IMR-90 (cell line): ENCODE measurements at regions not wholly inside any gene's neighbourhood (a gene's known extent, or its start where the extent isn't known, plus 50 kb on each side); places are given as distances from the start of the nearest gene placed in this dataset.

Experiments used
- ATAC-seq: fragments of 200-7000 bp; cut with Tn5 transposase; 2 replicates; pipeline ENCODE4 v1.9.1; 2020; ENCODE audit warnings: low read depth, mild to moderate bottlenecking, moderate library complexity
- BruUV-seq: library from RNA; stranded (reverse); fragments of 400-500 nt; replicated peaks from 2 replicates; lab custom pipeline; 2021; lab: Mats Ljungman, UMichigan
- CTCF ChIA-PET: fragments of 300-600 bp; formaldehyde crosslinking; extraction: SDS; loops from one replicate; lab custom pipeline; 2021; ENCODE audit warnings: antibody characterized with exemption; lab: Yijun Ruan, JAX
- POLR2A ChIA-PET: fragments of 300-600 bp; sonication (Branson Sonifier 250); formaldehyde crosslinking; loops from one replicate; lab custom pipeline; 2022; ENCODE audit warnings: antibody characterized with exemption; ENCODE audit not compliant: unreplicated experiment; lab: Charles Lee
- DNase-seq: peaks from one replicate; pipeline ENCODE4 v3.0.0; 2013
- H2AFZ ChIP-seq: replicated peaks from 2 replicates; pipeline ENCODE3; 2013; ENCODE audit warnings: low read length, mild to moderate bottlenecking; ENCODE audit not compliant: poor library complexity
- H2AK5ac ChIP-seq: 2 replicates; pipeline ENCODE4 v1.6.1; 2013; ENCODE audit warnings: low read depth, low read length, inconsistent platforms
- H2AK9ac ChIP-seq: replicated peaks from 2 replicates; pipeline ENCODE3; 2013; ENCODE audit warnings: mild to moderate bottlenecking, low read depth, low read length, moderate library complexity; ENCODE audit not compliant: poor library complexity
- H2BK120ac ChIP-seq: 2 replicates; pipeline ENCODE4 v1.6.1; 2013; ENCODE audit warnings: low read depth, low read length, inconsistent platforms
- H2BK15ac ChIP-seq: 3 replicates; pipeline ENCODE4 v1.6.1; 2013; ENCODE audit warnings: low read depth, low read length, inconsistent platforms
- H2BK20ac ChIP-seq: 2 replicates; pipeline ENCODE4 v1.6.1; 2013; ENCODE audit warnings: low read depth, mild to moderate bottlenecking, inconsistent platforms, low read length, moderate library complexity
- H2BK5ac ChIP-seq: 2 replicates; pipeline ENCODE4 v1.6.1; 2013; ENCODE audit warnings: mild to moderate bottlenecking, low read depth, low read length, inconsistent platforms; ENCODE audit not compliant: poor library complexity, severe bottlenecking
- H3K14ac ChIP-seq: replicated peaks from 2 replicates; pipeline ENCODE4 v1.6.1; 2013; ENCODE audit warnings: low read depth, low read length, inconsistent platforms
- H3K18ac ChIP-seq: 2 replicates; pipeline ENCODE4 v1.6.1; 2013; ENCODE audit warnings: low read depth, low read length, control low read depth
- H3K23ac ChIP-seq: 2 replicates; pipeline ENCODE4 v1.6.1; 2013; ENCODE audit warnings: low read depth, low read length, inconsistent platforms
- H3K27ac ChIP-seq: 2 replicates; pipeline ENCODE4 v1.5.1; 2013; ENCODE audit warnings: mild to moderate bottlenecking, control low read depth, low read length; ENCODE audit not compliant: insufficient read depth
- H3K27me3 ChIP-seq: 2 replicates; pipeline ENCODE4 v1.6.1; 2013; ENCODE audit warnings: low read length; ENCODE audit not compliant: control insufficient read depth, insufficient read depth
- H3K36me3 ChIP-seq: 2 replicates; pipeline ENCODE4 v1.6.1; 2013; ENCODE audit warnings: low read length, mixed read lengths; ENCODE audit not compliant: control insufficient read depth, insufficient read depth
- H3K4ac ChIP-seq: 2 replicates; pipeline ENCODE4 v1.6.1; 2013; ENCODE audit warnings: low read depth, low read length, inconsistent platforms
- H3K4me1 ChIP-seq: 2 replicates; pipeline ENCODE4 v1.6.1; 2013; ENCODE audit warnings: low read length, mixed read lengths; ENCODE audit not compliant: control insufficient read depth, insufficient read depth
- H3K4me2 ChIP-seq: 2 replicates; pipeline ENCODE4 v1.6.1; 2013; ENCODE audit warnings: low read depth, mild to moderate bottlenecking, control low read depth, low read length, moderate library complexity
- H3K4me3 ChIP-seq: 2 replicates; pipeline ENCODE4 v1.5.1; 2013; ENCODE audit warnings: low read depth, mild to moderate bottlenecking, control low read depth, low read length, moderate library complexity; ENCODE audit not compliant: insufficient read depth
- H3K56ac ChIP-seq: 2 replicates; pipeline ENCODE4 v1.6.1; 2013; ENCODE audit warnings: low read length, inconsistent platforms; ENCODE audit not compliant: insufficient read depth; ENCODE audit errors: extremely low read depth
- H3K79me1 ChIP-seq, 2 experiments: 2 replicates each; pipeline ENCODE4 v1.6.1; 2013; ENCODE audit warnings: low read length in 2 of 2, inconsistent platforms in 1 of 2, low read depth in 1 of 2
- H3K9ac ChIP-seq: 2 replicates; pipeline ENCODE4 v1.6.1; 2013; ENCODE audit warnings: low read depth, low read length, control low read depth
- H3K9me1 ChIP-seq: 2 replicates; pipeline ENCODE4 v1.6.1; 2013; ENCODE audit warnings: low read length, inconsistent platforms; ENCODE audit not compliant: insufficient read depth
- H3K9me3 ChIP-seq: 2 replicates; pipeline ENCODE4 v1.6.1; 2013; ENCODE audit warnings: low read length; ENCODE audit not compliant: control insufficient read depth, insufficient read depth
- H4K20me1 ChIP-seq: 2 replicates; pipeline ENCODE4 v1.6.1; 2013; ENCODE audit warnings: low read length, inconsistent platforms; ENCODE audit not compliant: insufficient read depth
- H4K5ac ChIP-seq: 2 replicates; pipeline ENCODE4 v1.6.1; 2013; ENCODE audit warnings: mild to moderate bottlenecking, low read depth, low read length, control low read depth
- H4K8ac ChIP-seq, 2 experiments: 2 replicates each; pipeline ENCODE4 v1.6.1; 2013; ENCODE audit warnings: low read depth in 2 of 2, low read length in 2 of 2, control low read depth in 1 of 2, inconsistent platforms in 1 of 2
- H4K91ac ChIP-seq: 2 replicates; pipeline ENCODE4 v1.6.1; 2013; ENCODE audit warnings: low read depth, low read length, inconsistent platforms; ENCODE audit not compliant: insufficient read depth
- BHLHE40 ChIP-seq: fragments of 150-350 bp; IDR thresholded peaks from 2 replicates; pipeline ENCODE4 v1.6.1; 2016; ENCODE audit warnings: mild to moderate bottlenecking, low read depth, low read length
- CEBPB ChIP-seq: IDR thresholded peaks from 2 replicates; pipeline ENCODE4 v1.6.1; 2012; ENCODE audit warnings: low read depth, low read length, improper control_type of control experiment
- CHD1 ChIP-seq: IDR thresholded peaks from 2 replicates; pipeline ENCODE4 v1.6.1; 2012; ENCODE audit warnings: low read depth, low read length, improper control_type of control experiment
- FOS ChIP-seq: fragments of 150-350 bp; IDR thresholded peaks from 2 replicates; pipeline ENCODE4 v1.6.1; 2016; ENCODE audit warnings: low read depth, low read length
- MAFK ChIP-seq: IDR thresholded peaks from 2 replicates; pipeline ENCODE4 v1.6.1; 2012; ENCODE audit warnings: low read depth, low read length, improper control_type of control experiment
- MAZ ChIP-seq: IDR thresholded peaks from 2 replicates; pipeline ENCODE4 v1.6.1; 2012; ENCODE audit warnings: low read depth, mild to moderate bottlenecking, low read length, improper control_type of control experiment, moderate library complexity, borderline replicate concordance
- MXI1 ChIP-seq: IDR thresholded peaks from 2 replicates; pipeline ENCODE4 v1.6.1; 2012; ENCODE audit warnings: low read depth, mild to moderate bottlenecking, low read length, moderate library complexity, borderline replicate concordance
- NFE2L2 ChIP-seq: fragments of 150-350 bp; IDR thresholded peaks from 2 replicates; pipeline ENCODE4 v1.6.1; 2016; ENCODE audit warnings: low read depth, mild to moderate bottlenecking, low read length
- RAD21 ChIP-seq: IDR thresholded peaks from 2 replicates; pipeline ENCODE4 v1.6.1; 2012; ENCODE audit warnings: low read length, improper control_type of control experiment
- RCOR1 ChIP-seq: IDR thresholded peaks from 2 replicates; pipeline ENCODE4 v1.6.1; 2012; ENCODE audit warnings: mild to moderate bottlenecking, low read length, improper control_type of control experiment; ENCODE audit not compliant: insufficient replicate concordance
- RFX5 ChIP-seq: IDR thresholded peaks from 2 replicates; pipeline ENCODE4 v1.8.0; 2012; ENCODE audit warnings: low read depth, mild to moderate bottlenecking, low read length, moderate library complexity
- dilution Hi-C: fragments of 300-500 bp; cut with HindIII; formaldehyde crosslinking; loops from one replicate; pipeline ENCODE4 v1.14.3; 2018; ENCODE audit warnings: low sequenced_read_pairs; ENCODE audit not compliant: unreplicated experiment
- in situ Hi-C: fragments of 300-500 bp; cut with MboI; formaldehyde crosslinking; loops from 3 replicates; pipeline ENCODE4 v1.14.3; 2019; ENCODE audit warnings: low sequenced_read_pairs, inconsistent platforms, mixed read lengths
- intact Hi-C: fragments of 100-400 bp; cut with micrococcal nuclease; formaldehyde crosslinking; loops from 2 replicates; pipeline ENCODE4 v1.10.0; 2022
- TF ChIP-seq, protein P1 (sequence below): conservative IDR thresholded peaks from 2 replicates; pipeline ENCODE4 v1.5.1; 2012; ENCODE audit warnings: mild to moderate bottlenecking, low read depth, low read length, improper control_type of control experiment
- TF ChIP-seq, protein P2 (sequence below): fragments of 150-350 bp; IDR thresholded peaks from 2 replicates; pipeline ENCODE4 v1.6.1; 2017; ENCODE audit warnings: mild to moderate bottlenecking, antibody characterized with exemption, low read length, low read depth
- TF ChIP-seq, protein P3 (sequence below): fragments of 150-350 bp; IDR thresholded peaks from 2 replicates; pipeline ENCODE4 v1.6.1; 2016; ENCODE audit warnings: low read depth, mild to moderate bottlenecking, low read length, moderate library complexity, borderline replicate concordance

DNA sequence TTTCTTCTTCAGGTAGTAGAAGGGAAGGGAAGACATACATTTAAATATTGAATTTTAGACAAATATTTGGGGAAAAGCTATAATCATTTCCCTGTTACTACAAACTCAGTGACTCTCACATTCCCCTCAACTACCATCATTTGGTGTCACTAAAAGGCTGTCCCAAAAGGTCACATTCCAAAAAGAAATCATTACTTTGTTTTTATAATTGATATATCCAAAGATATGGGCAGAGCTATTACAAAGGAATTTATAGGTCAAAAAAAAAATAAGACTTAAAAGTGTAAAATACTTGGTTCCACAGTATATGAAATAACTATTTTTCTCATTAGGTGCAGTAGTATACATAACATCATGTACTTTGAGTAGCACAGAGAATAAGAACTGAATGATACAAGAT lies 751.4 kb downstream of the KCNA4 start:
- Histone ChIP-seq H3K56ac (no peak overlapping the region), H2AK5ac (no peak overlapping the region), H2AK9ac (no peak overlapping the region), H2AFZ (no peak overlapping the region), H3K27me3 (no peaks in the 10 kb centered on the region), H3K18ac (peak overlapping the region; percentile 56; the same call in 1 of the 2 replicates), H3K4me2 (no peak overlapping the region), H3K4me3 (no peak overlapping the region), H4K20me1 (no peaks in the 10 kb centered on the region), H3K9ac (no peak overlapping the region), H4K8ac (0 out of 4 replicates have a peak overlapping the region, but pooled peaks of 1 of the 2 experiments have one; percentile 29), H2BK120ac (no peak overlapping the region), H2BK20ac (0 out of 2 replicates have a peak overlapping the region, but pooled peaks have one; percentile 10), H3K9me1 (peaks cover 6% of the 10 kb centered on the region; the same call in 1 of the 2 replicates), H3K4ac (no peak overlapping the region), H2BK5ac (no peak overlapping the region), H2BK15ac (no peak overlapping the region; the same call in 2 of the 3 replicates), H3K27ac (no peak overlapping the region), H4K5ac (no peak overlapping the region), H3K9me3 (no peaks in the 10 kb centered on the region), H3K4me1 (peaks cover 7% of the 10 kb centered on the region; the same call in 1 of the 2 replicates), H3K79me1 (no peaks in the 10 kb centered on the region), H4K91ac (no peak overlapping the region), H3K23ac (no peak overlapping the region), H3K14ac (no peak overlapping the region), H3K36me3 (no peaks in the 10 kb centered on the region)
- dilution Hi-C loops (no loop called here), in situ Hi-C loops (no loop called here), intact Hi-C loops (no loop called here)
- TF ChIP-seq, protein P1, sequence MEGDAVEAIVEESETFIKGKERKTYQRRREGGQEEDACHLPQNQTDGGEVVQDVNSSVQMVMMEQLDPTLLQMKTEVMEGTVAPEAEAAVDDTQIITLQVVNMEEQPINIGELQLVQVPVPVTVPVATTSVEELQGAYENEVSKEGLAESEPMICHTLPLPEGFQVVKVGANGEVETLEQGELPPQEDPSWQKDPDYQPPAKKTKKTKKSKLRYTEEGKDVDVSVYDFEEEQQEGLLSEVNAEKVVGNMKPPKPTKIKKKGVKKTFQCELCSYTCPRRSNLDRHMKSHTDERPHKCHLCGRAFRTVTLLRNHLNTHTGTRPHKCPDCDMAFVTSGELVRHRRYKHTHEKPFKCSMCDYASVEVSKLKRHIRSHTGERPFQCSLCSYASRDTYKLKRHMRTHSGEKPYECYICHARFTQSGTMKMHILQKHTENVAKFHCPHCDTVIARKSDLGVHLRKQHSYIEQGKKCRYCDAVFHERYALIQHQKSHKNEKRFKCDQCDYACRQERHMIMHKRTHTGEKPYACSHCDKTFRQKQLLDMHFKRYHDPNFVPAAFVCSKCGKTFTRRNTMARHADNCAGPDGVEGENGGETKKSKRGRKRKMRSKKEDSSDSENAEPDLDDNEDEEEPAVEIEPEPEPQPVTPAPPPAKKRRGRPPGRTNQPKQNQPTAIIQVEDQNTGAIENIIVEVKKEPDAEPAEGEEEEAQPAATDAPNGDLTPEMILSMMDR = no peak
- TF ChIP-seq RAD21 (no peak), RFX5 (no peak), BHLHE40 (no peak), NFE2L2 (no peak), MAFK (no peak), CHD1 (no peak), RCOR1 (no peak), MXI1 (no peak), FOS (no peak), MAZ (no peak), CEBPB (no peak)
- TF ChIP-seq, protein P2, sequence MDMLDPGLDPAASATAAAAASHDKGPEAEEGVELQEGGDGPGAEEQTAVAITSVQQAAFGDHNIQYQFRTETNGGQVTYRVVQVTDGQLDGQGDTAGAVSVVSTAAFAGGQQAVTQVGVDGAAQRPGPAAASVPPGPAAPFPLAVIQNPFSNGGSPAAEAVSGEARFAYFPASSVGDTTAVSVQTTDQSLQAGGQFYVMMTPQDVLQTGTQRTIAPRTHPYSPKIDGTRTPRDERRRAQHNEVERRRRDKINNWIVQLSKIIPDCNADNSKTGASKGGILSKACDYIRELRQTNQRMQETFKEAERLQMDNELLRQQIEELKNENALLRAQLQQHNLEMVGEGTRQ = no peak
- TF ChIP-seq, protein P3, sequence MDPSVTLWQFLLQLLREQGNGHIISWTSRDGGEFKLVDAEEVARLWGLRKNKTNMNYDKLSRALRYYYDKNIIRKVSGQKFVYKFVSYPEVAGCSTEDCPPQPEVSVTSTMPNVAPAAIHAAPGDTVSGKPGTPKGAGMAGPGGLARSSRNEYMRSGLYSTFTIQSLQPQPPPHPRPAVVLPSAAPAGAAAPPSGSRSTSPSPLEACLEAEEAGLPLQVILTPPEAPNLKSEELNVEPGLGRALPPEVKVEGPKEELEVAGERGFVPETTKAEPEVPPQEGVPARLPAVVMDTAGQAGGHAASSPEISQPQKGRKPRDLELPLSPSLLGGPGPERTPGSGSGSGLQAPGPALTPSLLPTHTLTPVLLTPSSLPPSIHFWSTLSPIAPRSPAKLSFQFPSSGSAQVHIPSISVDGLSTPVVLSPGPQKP = no peak
- CTCF ChIA-PET = no interaction called here
- DNase-seq (no peak), ATAC-seq (no peak)
- POLR2A ChIA-PET = no interaction called here
- no TSS peak for BruUV-seq
